HG03060 (cell line): ENCODE measurements at regions not wholly inside any gene's neighbourhood (a gene's known extent, or its start where the extent isn't known, plus 50 kb on each side); places are given as distances from the start of the nearest gene placed in this dataset.
A peak's percentile ranks its signal among the peaks of the same experiment; 100 is the strongest.

Source experiments
- ATAC-seq: cut with Tn5 transposase; IDR thresholded peaks from one replicate; pipeline ENCODE4 v1.9.1; 2021; ENCODE audit warnings: low read depth, moderate number of reproducible peaks; ENCODE audit not compliant: unreplicated experiment

DNA sequence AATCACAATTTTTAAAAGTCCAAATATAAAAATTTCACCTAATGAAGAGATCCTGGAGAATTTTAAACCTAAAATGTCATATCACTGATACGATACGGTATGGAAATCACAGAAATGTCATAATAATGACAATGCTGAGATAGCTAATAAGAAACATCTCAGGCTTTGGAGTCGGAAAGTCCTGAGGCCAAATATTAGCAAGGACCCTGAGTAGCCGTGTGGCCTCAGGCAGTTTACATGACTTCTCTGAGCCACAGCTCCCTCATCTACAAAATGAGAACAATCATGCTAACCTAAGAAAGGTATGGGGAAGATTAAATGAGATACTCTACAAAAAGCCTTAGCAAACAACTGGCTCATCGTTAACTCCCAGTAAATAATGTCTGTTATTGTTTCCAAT, 100.9 kb upstream of the NEBL start:
- ATAC-seq: no peak

DNA sequence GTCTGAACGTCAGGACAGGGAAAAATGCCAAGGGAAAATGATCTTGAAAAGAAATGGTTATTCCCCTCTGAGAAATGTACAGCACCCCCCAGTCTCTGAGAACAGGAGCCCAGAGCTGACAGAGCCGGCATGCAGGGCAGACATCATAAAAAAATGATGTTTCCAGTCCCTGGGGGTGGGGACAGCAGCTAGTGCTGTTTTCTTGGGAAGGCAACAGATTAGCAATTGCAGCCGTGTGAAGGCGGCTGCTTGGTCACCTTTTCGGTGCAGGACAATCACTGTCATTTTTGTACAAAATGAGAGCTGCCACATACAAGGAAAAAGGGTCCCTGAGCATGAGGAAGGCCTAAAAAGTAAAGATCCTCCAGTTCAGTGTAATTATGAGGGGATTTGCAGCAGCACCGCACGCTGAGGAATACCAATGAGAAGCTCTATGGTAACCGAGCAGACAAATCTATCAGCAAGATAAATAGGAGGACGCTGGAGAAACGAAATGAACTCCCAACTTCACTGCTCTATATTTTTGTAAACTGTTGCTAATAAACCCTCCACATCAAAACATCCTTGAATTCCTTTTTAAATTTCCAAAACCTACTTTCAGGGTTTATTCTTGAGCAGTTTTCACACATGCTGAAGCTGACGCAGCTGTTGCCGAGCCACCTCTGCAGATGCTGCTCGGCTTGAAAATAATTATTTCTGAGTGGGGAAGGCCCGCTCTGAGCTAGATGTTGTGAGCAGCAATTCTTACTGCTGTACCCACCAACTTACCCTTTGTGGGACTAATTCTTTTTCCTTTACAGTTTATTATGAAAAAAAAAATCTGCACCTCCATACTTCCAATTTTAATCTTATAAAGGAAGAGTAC, 98.2 kb upstream of the NEBL start:
- ATAC-seq: no peak

DNA sequence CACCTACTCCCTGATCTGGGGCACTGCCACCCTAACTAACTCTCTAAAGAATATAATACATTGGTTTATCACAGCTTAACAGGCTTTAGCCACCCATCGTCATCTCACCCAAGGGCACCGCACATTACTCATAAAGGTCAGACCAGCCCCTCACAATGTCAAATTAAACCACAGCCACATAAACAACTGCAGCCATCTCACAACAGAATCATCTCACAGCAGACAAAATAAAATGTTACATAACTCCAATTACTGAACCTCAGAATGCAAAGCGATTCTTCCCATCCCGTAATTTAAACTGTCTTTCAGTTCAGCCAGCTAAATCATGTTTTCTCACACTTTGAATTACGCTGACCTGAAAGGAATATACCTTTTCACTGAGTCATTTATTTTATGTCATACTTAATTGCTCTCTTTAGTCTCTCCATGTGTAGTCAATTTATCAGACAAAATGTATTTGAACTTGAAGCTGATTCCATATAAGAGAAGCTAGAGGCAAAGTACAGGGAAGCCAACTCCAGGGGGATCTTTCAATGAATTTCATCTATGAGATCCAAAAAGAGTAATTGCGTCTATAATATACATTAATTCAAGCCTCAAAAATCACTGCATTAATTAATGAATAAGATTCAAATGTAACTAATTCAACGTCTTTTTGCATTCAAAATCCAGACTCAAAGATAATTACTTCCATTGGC, 96.9 kb upstream of the NEBL start:
- no peak for ATAC-seq

DNA sequence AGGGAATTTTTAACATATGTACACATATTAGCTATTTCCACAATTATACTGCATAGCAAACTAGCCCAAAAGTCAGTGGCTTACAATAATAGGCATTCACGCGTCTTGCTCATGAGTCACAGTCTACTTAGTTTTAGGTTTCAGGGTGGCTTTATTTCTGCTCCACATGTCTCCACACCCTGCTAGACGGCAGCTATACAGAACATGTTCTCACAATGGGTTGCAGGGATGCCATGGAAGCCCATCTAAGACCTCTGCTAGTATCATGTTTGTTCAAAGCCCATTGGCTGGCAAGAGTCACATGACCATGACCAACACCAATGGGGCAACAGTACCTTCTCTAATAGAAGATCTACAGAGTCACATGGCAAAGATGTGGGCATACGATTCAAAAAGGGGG, 96.3 kb upstream of the NEBL start:
- ATAC-seq: no peak

DNA sequence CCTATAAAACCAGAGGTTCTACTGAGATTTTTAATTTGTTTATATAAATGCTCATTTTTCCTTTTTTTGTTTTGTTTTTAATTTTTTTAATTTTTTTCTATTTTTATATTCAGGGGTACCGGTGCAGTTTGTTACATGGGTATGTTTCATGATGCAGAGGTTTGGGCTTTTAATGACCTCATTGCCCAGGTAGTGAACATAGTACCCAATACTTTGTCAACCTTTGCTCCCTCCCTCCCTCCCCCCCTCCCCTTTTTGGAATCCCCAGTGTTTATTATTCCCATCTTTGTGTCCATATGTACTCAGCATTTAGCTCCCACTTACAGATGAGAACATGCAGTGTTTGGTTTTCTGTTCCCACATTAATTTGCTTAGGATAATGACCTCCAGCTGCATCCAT, 94.4 kb upstream of the NEBL start:
- no peak for ATAC-seq

DNA sequence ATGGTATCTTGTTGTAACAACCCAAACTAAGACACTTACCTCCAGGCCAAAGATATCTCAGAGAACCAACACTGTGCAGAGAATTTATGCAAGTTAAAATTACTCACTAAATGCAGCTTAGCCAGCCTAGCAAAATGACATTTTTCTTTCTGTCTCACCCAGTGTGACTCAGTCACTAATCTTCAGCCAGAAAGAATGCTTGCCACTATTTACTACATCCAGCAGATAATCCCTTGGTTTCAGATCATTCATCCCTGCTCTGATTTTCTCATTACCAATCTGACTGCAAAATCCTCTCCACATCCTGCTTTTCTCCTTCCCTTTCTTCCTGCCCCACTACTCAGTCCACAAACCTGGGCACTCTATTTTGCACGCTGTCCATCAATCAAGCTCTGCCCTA, 93.5 kb upstream of the NEBL start:
- no peak for ATAC-seq

DNA sequence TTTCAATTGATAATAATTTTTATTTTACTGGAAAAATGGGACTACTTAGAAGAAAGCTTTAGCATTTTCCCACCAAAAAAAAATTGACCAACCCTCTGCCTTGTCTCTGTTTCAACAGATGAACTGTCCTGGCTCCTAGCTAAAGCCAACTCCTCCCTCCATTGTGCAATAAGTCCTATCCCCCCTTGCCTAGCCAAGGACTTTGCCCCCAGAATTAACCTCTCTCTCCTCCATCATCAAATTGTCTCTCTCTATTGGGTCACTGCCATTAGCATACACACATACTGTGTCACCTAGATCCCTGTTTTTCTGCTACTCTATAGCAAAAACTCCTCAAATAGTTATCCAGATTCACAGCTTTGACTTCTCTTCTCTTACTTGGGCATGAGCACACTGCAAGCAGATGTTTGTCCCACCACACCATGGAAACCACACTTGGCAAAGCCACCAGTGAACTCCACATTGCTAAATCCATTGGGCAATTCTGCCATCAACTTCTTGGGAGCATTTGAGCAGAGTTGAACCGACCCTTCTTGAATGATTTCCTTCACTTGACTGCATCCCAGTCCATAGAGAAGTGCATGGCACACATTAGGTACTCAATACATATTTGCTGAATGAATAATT, 91.4 kb upstream of the NEBL start:
- ATAC-seq: no peak

DNA sequence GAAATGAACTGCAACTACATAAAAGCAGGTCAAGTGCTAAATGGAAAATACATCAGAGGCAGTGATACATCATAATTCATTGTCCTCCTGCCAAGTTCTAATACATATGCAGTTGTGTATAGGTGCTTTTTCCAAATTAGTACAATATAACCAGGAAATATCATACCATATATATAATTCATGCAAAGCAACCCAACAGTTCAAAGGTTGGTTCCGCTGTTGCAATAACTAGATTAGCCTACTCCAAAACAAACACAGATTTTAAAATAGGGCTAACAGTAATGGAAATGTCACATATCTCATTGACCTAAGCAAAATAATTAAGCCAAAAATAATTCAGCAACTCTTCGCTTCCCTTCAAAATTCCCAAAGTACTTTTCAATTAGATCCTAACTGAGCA, 88.9 kb upstream of the NEBL start:
- ATAC-seq: no peak

DNA sequence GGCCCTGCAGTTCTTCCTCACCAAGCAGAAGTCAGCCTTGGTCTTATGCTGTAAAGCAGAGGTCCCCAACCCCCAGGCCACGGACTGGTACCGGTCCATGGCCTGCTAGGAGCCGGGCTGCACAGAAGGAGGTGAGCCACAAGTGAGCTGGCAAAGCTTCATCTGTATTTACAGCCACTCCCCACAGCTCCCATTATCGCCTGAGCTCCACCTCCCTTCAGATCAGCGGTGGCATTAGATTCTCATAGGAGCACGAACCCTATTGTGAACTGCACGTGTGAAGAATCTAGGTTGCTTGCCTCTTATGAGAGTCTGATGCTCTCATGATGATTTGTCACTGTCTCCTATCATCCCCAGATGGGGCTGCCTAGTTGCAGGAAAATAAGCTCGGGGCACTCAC, 87.6 kb upstream of the NEBL start:
- no peak for ATAC-seq

DNA sequence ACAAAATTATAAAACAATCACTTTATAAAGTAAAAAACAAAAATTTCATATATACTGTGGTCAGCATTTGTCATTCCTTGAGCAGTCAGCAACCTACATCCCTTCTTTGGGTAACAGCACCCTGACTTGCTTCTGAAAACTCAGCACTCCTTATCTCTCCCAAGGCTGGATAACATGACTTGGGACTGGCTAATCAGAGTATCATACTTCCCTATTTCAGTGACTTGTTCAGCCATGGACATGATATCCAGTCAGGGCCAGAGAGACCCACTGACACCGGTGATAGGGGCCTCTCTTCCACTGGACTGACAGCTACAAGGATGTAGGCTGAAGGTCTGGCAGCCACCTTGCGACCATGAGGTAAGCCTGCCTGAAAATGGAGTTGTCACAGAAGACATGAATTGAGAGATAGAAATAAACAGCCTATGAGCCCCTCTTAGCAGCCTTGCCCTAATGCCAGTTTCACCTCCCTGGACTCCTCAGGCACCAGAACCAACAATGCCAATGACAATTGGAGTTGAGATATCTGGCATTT, 84.4 kb upstream of the NEBL start:
- no peak for ATAC-seq

DNA sequence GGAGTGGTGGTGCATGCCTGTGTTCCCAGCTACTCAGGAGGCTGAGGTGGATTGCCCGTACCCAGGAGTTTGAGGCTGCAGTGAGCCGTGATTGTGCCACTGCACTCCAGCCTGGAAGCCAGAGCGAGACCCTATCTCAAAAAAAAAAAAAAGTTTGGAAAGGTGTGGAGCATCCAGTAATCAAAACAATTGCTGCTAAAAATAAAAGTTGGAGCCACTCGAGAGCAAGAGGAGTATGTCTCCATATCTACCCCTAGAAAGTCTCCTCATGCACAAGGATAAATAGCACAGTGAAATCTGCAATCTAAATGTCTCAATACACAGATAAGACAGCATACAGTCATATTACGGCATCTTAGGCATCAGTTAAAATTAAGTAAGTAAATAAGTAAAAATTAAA, 81.5 kb upstream of the NEBL start:
- no peak for ATAC-seq

DNA sequence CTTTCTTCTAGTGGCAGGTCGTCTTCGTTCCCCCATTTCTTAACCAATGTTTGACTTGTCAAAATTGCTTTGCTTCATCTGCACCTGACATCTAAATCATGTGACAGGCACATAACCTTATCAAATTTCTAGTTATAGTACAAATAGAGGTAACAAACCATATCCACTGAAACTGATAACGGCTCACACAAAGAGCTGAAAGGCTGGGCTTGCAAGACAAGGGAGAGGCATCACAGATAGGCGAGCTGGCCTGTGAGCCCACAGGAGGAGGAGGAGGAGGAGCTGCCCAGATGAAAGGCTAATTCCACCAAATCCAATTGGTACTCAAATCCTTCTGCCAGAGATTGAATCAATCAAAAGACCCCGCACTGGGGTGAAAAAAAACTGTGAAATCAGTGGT, 80.2 kb upstream of the NEBL start:
- no peak for ATAC-seq

DNA sequence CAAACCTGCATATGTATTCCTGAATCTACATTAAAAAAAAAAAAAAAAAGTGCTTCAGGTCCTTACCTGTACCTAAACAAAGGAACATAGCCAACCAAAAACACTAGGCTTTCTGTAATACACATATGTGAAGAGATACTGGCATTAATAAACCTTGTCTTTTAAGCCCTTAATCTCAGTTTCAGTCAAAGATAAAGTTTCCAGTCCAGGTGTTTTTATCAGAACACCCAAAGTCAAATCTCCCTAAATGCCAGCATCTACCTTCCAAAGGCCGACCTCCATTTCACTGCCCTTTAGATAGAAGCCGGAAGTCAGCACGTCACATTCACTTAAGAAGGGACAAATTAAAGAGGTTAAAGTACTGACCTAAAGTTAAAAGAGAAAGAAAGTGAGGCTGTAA, 79.8 kb upstream of the NEBL start:
- ATAC-seq: no peak

DNA sequence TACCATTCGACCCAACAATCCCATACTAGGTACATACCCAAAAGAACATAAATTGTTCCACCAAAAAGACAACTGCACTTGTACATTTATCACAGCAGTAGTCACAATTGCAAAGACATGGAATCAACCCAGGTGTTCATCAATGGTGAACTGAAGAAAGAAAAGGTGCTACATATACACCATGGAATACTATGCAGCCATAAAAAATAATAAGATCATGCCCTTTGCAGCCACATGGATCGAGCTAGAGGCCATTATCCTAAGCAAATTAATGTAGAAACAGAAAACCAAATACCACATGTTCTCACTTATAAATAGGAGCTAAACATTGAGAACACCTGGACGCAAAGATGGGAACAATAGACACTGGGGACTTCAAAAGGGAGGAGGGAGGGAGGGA, 79.3 kb upstream of the NEBL start:
- no peak for ATAC-seq

DNA sequence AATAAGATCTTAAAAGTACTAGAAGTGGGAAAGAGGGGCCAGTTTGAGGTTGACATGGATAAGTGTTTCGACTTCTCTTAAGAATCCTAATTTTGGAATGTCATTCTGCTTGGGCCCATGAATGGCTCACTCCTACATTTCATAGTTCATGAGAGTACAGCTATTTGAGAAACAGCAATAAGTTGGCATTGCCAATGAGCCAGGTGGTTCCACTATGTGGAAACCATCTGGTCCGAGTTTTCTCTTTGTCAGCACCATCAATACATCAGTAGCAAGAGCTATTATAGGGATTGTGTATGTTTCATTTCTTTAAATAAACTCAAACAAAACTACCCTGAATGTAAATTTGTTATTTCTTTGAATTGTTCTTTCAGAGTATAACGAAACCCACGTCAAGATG, 78.1 kb upstream of the NEBL start:
- ATAC-seq: no peak

DNA sequence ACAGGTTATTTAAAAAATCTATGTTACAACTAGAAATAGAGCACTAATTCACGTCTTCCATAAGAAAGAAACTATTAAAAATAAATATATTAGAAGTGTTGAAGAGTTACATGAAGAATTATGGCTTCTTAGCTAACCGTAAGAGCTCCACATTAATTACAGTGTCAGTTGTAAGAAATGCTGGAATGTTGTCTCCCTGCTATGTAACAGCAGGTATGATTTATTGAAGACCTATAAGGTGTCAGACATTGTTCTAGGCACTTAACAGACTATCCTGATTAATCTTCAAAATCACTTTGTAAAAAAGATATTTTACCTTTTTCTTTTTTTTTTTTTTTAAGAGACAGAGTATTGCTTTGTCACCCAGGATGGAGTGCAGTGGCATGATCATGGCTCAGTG, 75.8 kb upstream of the NEBL start:
- ATAC-seq: no peak

DNA sequence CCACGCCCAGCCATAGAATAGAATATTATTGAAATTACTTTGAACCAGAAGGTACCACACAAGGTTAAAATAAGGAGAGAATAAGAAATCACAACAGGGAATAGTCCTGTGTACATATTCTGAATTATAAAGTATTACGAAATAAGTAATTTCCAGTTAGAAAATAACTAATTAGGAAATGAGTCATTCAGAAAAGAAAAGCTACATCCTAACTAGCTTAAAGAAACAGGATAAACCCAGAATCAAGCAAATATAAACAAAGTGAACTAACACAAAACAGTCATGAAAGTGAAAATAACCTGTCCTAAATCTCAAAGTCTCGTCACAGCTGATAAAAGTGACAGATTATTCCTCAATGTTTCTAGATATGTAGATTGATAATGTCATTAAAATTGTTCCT, 74.8 kb upstream of the NEBL start:
- no peak for ATAC-seq

DNA sequence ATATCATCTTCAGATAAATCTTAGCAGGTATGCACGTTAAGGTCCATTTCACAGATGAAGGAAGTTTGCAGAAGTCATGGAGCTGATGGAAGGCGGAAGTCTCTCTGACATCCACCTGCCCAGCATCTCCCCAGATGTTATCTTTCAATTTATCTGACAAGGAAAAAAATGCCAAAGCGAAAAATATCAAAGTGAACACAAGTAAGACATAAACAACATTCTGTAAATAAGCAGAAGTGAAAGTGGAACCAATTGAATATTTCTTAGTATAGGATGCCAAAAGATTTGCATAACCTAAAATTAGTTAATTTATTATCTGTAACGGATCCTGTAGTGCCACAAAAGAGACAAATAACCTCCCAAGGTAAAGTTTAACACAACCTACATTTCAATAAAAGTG, 73.6 kb upstream of the NEBL start:
- peak; percentile 100 for ATAC-seq

DNA sequence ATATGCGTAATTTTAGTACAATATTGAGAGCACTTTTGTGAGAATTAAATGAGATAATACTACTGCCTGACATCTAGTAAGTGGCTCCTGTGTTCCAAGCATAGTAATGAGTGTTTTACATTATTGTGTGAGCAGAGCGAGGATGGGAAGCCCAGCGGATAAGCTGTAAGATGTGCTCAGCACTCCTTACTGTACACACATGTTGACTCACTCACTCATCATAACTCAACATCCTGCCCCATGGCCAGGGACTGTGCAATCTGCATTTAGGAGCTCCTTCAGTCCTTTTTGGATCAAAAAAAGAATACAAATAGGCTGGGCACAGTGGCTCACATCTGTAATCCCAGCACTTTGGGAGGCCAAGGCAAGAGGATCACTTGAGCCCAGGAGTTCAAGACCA, 72.9 kb upstream of the NEBL start:
- no peak for ATAC-seq

DNA sequence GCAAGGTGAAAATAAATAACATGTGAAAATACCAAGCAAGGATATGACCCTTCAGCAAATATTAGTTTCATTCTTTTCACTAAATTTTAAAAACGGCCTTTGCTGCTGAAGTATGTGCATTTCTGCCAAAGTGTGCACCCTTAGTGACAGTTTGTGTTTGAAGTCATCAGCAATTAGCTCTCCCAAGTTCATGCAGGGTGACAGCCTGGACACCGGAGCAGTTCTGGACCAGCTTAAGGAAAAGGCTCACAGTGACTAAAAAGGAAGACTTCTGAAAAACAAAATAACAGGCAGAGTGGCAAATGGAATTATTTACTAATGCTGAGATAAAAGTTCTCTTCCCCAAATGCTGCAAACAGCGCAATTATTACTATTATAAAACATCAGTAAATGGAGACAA, 69.3 kb upstream of the NEBL start:
- ATAC-seq: no peak

DNA sequence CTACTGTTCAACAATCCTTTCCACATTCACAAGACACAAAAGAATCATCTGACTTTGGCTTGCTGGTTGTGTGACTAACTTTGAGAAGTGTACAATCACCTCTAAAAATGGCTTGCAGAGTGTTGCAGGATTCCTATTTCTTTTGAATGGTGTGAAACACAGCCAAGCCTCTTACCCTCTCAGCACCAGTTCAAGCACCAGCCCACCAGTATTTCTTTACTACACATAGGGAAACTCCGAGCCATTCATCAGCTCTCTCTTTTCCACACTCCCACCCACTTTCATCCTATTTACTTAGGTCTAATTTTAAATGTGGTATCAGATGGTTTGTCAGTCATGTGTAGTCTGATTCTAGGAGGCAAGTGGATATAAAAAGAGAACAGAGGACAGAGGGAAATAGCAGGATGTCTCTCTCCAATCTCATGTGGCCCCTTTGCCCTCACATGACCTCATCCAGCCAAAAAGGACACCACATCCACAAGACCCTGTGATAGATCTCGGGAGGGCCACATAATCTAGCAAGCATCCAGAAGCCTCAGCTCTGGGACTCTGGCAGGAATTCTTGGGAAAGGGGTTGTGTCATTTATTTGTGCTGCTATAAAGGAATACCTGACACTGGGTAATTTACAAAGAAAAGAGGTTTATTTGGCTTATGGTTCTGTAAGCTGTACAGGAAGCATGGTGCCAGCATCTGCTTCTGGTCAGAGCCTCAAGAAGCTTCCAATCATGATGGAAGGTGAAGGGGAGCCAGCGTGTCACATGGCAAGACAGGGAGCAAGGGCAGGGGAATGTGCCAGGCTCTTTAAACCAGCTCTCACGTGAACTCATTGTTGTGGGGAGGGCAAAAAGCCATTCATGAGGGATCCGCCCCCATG, 66.8 kb upstream of the NEBL start:
- no peak for ATAC-seq
